ENCODE measurements at regions not wholly inside any gene's neighbourhood (a gene's known extent, or its start where the extent isn't known, plus 50 kb on each side); places are given as distances from the start of the nearest gene placed in this dataset.

DNA sequence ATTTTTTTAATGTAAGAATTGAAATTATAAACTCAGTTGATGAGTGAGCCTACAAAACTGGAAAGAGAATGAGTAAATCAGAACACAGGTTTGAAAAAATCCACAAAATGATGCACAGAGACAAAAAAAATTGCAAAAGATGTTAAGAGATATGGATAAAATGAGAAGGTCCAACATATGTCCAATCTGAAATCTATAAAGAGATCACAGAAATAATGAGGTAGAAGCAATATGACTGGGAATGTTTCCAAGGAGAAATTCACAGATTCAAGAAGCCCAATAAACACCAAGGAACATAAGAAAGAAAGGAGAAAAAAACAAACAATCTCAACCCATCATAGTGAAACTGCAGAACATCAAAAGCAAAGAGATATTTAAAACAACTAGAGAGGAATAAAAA is 288.4 kb upstream of the SLC30A5 start:
- Histone ChIP-seq H3K4me1 (ENCODE audit: insufficient read depth, low read length) (no peaks in the 10 kb centered on the region), H3K27me3 (ENCODE audit: control insufficient read depth in 1 of 2, insufficient read depth in 2 of 2, low read length in 2 of 2) (no peaks in the 10 kb centered on the region), H3K27ac (ENCODE audit: low read depth, low read length) (no peak overlapping the region), H3K9ac (ENCODE audit: low read length) (no peak overlapping the region), H3K36me3 (ENCODE audit: insufficient read depth, low read length) (no peaks in the 10 kb centered on the region), H3K4me3 (ENCODE audit: low read depth in 1 of 2, low read length in 2 of 2) (no peak overlapping the region), H3K9me3 (ENCODE audit: low read length) (no peaks in the 10 kb centered on the region)

DNA sequence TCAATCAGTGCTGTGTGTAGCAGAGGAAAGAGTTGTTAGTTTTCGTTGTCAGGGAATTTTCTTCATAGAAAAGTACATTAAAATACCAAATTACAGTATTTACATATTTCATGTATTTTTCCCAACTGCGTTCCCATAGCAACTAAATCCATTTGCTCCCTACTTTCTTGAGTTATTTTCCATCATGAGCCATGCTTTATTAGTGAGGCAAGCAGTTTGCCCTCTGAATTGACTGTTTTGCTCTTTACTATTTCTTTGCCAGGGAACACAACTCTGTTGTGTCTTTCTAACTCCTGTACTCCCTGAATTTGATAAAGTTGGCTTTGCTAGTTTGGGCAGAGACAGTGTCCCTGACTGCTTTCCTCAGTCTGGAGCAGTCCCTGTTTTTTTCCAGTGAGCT is 276.2 kb upstream of the SLC30A5 start:
- Histone ChIP-seq H3K27me3 (ENCODE audit: control insufficient read depth in 1 of 2, insufficient read depth in 2 of 2, low read length in 2 of 2) (no peaks in the 10 kb centered on the region), H3K4me3 (ENCODE audit: low read depth in 1 of 2, low read length in 2 of 2) (no peak overlapping the region), H3K9me3 (ENCODE audit: low read length) (no peaks in the 10 kb centered on the region), H3K36me3 (ENCODE audit: insufficient read depth, low read length) (no peaks in the 10 kb centered on the region), H3K4me1 (ENCODE audit: insufficient read depth, low read length) (no peaks in the 10 kb centered on the region), H3K27ac (ENCODE audit: low read depth, low read length) (no peak overlapping the region), H3K9ac (ENCODE audit: low read length) (no peak overlapping the region)

DNA sequence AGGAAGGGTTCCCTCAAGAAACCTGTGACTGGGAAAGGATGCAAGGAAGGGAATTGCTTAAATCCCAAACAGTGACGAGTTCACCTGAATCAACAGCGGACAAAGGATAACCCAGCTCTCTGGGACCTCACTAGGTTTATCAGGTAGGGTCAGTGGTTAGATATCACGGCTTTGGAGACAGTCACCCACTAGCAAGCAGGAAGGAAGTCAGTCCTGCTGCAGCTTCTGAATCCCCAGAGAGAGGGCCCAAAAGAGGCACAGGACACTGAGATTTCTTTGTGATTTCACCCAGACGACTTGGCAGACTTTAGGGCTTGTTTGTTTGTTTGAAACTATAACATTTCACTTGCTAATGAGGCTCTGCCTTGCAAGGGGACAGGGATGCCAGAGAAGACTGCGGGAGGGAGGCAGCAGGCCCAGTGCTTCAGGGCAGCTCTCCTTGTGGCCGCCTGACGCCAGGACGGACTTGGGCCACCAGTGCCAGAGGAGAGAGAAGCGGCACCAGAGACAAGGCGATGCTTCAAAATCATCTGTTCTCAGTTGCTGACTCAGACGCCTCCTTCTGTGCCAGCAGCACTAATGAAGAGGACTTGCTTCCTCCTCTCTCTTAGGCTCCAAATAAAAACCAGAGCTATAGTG is 275.6 kb upstream of the SLC30A5 start:
- Histone ChIP-seq H3K4me1 (ENCODE audit: insufficient read depth, low read length) (no peaks in the 10 kb centered on the region), H3K9ac (ENCODE audit: low read length) (no peak overlapping the region), H3K4me3 (ENCODE audit: low read depth in 1 of 2, low read length in 2 of 2) (no peak overlapping the region), H3K27ac (ENCODE audit: low read depth, low read length) (no peak overlapping the region), H3K27me3 (ENCODE audit: control insufficient read depth in 1 of 2, insufficient read depth in 2 of 2, low read length in 2 of 2) (no peaks in the 10 kb centered on the region), H3K9me3 (ENCODE audit: low read length) (no peaks in the 10 kb centered on the region), H3K36me3 (ENCODE audit: insufficient read depth, low read length) (no peaks in the 10 kb centered on the region)

DNA sequence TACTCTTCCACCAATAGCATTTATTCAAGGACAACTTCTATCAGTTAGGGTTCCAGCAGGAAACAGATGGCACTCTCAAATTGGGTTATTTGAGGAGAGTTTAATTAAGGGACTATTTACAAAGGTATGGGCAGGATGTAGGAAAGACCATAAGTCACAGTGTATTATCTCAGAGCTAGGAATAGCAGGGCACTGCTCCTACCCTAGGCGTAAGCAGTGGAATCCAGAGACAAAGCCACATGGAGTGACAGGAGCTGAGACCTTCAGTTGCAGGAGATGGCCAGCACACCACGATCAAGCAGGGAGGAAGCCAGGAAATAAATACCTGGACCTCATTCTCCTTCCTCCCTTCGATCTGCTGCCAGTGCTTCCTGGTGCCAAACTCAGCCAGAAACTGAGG is 274.9 kb upstream of the SLC30A5 start:
- no peak overlapping the region for H3K9ac ChIP-seq (ENCODE audit: low read length)
- H3K4me3 ChIP-seq (ENCODE audit: low read depth in 1 of 2, low read length in 2 of 2): no peak overlapping the region
- H3K4me1 ChIP-seq (ENCODE audit: insufficient read depth, low read length): no peaks in the 10 kb centered on the region
- H3K9me3 ChIP-seq (ENCODE audit: low read length): no peaks in the 10 kb centered on the region
- no peak overlapping the region for H3K27ac ChIP-seq (ENCODE audit: low read depth, low read length)
- H3K36me3 ChIP-seq (ENCODE audit: insufficient read depth, low read length): no peaks in the 10 kb centered on the region
- no peaks in the 10 kb centered on the region for H3K27me3 ChIP-seq (ENCODE audit: control insufficient read depth in 1 of 2, insufficient read depth in 2 of 2, low read length in 2 of 2)

DNA sequence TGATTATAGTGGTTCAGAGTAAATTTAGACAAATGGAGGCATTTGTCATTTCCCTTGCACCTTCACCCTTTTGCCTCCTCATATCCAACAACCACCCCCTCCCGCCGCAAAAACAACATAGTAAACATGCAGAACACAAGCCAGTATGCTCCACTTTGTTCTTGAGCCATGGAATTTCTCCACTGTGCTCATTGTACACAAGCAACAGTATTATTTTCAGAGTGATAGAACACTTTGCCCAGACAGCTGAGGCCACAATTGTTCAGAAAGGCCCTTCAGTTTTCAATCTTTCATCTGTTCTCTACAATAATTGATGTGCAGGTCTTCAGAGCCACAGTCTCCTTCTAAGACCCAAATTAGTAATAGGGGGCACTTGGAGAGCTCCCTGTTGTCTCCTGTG is 272.8 kb upstream of the SLC30A5 start:
- Histone ChIP-seq H3K27ac (ENCODE audit: low read depth, low read length) (no peak overlapping the region), H3K9me3 (ENCODE audit: low read length) (no peaks in the 10 kb centered on the region), H3K27me3 (ENCODE audit: control insufficient read depth in 1 of 2, insufficient read depth in 2 of 2, low read length in 2 of 2) (no peaks in the 10 kb centered on the region), H3K4me1 (ENCODE audit: insufficient read depth, low read length) (no peaks in the 10 kb centered on the region), H3K9ac (ENCODE audit: low read length) (no peak overlapping the region), H3K4me3 (ENCODE audit: low read depth in 1 of 2, low read length in 2 of 2) (no peak overlapping the region), H3K36me3 (ENCODE audit: insufficient read depth, low read length) (no peaks in the 10 kb centered on the region)

DNA sequence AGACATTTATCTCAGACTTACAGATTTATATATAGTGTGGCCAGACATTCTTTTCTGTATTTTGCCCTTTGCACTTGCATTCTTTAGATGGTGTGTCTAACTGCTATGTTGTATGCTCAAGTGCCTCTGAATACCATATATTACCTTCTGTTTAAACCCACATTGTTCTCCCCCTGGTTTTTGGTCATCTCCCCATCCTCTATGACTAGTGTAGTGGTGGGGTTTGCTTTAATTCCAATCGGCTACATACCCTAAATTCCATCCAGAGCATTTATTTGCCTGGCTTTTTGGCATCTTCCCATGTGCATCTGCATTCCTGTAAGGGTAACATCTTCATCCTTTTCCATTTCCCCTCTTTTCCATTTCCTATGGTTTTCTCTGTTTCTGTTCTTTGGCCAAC is 271.0 kb upstream of the SLC30A5 start:
- no peaks in the 10 kb centered on the region for H3K4me1 ChIP-seq (ENCODE audit: insufficient read depth, low read length)

DNA sequence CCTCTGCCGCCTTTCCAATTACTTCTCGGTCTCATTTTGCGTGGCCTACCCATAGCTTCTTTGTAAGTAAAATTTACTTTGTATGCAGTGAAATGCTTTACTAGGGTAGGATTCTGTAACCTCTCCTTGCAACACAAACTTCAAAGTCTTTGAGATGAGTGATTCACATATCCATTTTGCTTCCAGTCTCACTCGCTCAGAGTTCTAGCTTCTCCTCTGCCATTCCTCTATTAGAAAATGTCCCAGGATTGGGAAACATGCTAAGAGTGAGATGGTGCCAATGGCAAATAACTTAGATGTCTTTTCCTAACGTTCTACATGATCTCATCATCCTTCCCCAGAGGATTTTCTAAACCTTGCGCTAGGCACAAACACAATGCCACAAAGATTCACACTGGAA is 270.5 kb upstream of the SLC30A5 start:
- Histone ChIP-seq H3K27me3 (ENCODE audit: control insufficient read depth in 1 of 2, insufficient read depth in 2 of 2, low read length in 2 of 2) (no peaks in the 10 kb centered on the region), H3K9me3 (ENCODE audit: low read length) (no peaks in the 10 kb centered on the region), H3K27ac (ENCODE audit: low read depth, low read length) (no peak overlapping the region), H3K36me3 (ENCODE audit: insufficient read depth, low read length) (no peaks in the 10 kb centered on the region), H3K4me3 (ENCODE audit: low read depth in 1 of 2, low read length in 2 of 2) (no peak overlapping the region), H3K9ac (ENCODE audit: low read length) (no peak overlapping the region), H3K4me1 (ENCODE audit: insufficient read depth, low read length) (no peaks in the 10 kb centered on the region)

More for the DNA sequence above, 271.0 kb upstream of the SLC30A5 start:
- Histone ChIP-seq H3K9me3 (ENCODE audit: low read length) (no peaks in the 10 kb centered on the region), H3K36me3 (ENCODE audit: insufficient read depth, low read length) (no peaks in the 10 kb centered on the region), H3K27ac (ENCODE audit: low read depth, low read length) (no peak overlapping the region), H3K27me3 (ENCODE audit: control insufficient read depth in 1 of 2, insufficient read depth in 2 of 2, low read length in 2 of 2) (no peaks in the 10 kb centered on the region), H3K9ac (ENCODE audit: low read length) (no peak overlapping the region), H3K4me3 (ENCODE audit: low read depth in 1 of 2, low read length in 2 of 2) (no peak overlapping the region)

DNA sequence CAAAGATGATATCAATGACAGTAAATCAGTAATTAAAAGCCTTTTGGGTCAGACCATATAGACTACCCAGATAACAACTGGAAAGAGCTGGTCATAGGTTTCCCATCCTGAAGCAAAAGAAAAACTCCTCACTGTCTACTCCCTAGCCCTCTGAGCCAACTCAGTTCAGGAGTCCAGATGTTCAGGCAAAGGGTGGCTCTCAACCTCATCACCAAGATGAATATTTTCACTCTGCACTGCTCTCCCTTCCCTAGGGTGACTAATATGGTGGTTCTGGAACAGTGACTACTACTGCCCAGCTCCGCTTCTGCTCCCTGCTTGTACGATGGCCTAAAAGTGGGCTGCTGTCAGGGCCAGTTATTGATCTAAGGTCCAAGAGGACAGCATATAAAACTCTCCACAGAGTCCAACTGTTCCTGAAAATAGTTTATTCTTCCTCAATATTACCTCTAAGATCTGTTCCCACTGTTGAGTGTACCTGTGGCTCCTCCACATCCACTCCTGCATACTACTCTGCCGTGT is 263.4 kb upstream of the SLC30A5 start:
- H3K4me3 ChIP-seq (ENCODE audit: low read depth in 1 of 2, low read length in 2 of 2): no peak overlapping the region
- no peaks in the 10 kb centered on the region for H3K27me3 ChIP-seq (ENCODE audit: control insufficient read depth in 1 of 2, insufficient read depth in 2 of 2, low read length in 2 of 2)
- no peak overlapping the region for H3K27ac ChIP-seq (ENCODE audit: low read depth, low read length)
- no peak overlapping the region for H3K9ac ChIP-seq (ENCODE audit: low read length)
- no peaks in the 10 kb centered on the region for H3K4me1 ChIP-seq (ENCODE audit: insufficient read depth, low read length)
- no peaks in the 10 kb centered on the region for H3K9me3 ChIP-seq (ENCODE audit: low read length)
- H3K36me3 ChIP-seq (ENCODE audit: insufficient read depth, low read length): no peaks in the 10 kb centered on the region

DNA sequence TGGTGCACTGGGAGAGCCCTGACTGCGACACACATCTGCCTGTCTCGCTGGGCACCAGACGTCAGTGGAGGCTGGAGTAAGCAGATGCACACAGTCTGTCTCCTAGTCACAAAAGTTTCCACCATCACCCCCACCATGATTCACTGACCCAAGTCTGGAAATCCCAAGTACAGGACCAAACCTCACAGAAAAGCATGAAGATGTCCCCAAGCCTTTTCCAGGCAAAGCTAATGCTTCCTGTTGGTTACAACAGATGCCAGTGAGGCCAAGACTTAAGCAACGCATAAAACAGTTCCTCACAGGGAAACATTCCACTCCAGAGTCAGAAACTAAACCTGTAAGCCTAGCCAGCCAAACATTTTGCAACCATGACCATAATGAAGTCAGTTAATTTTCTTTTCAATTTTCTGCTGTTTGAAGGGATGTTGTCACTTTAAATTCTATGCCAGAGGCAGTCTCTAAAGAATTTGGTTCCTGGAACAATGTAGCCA is 259.3 kb upstream of the SLC30A5 start:
- H3K9ac ChIP-seq (ENCODE audit: low read length): no peak overlapping the region
- H3K36me3 ChIP-seq (ENCODE audit: insufficient read depth, low read length): no peaks in the 10 kb centered on the region
- no peaks in the 10 kb centered on the region for H3K4me1 ChIP-seq (ENCODE audit: insufficient read depth, low read length)
- no peak overlapping the region for H3K27ac ChIP-seq (ENCODE audit: low read depth, low read length)
- no peak overlapping the region for H3K4me3 ChIP-seq (ENCODE audit: low read depth in 1 of 2, low read length in 2 of 2)
- H3K9me3 ChIP-seq (ENCODE audit: low read length): no peaks in the 10 kb centered on the region
- H3K27me3 ChIP-seq (ENCODE audit: control insufficient read depth in 1 of 2, insufficient read depth in 2 of 2, low read length in 2 of 2): no peaks in the 10 kb centered on the region

DNA sequence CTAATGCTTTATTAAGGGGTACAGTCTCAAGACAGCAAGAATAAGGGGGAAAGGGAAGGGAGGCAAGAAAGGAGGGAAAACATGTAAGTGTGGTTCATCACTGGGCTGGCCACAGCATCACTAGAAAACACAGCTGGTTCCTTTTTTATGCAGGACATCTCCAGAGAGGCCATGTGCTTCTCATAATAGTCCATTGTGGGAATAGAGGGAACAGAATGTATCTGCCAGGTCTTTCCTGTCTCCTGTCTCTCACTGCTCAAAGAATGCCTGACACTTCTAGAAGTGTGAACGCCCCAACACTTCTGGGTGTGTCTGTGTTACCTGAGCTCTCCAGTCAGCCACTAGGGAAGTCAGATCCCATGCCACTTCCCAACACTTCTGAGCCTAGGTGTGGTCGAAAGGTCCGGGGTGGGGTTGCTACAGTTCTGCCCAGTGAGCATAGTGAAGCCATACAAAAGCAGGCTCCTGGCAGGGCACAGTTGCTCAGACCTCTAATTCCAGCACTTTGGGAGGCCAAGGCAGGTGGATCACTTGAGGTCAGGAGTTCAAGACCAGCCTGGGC is 255.6 kb upstream of the SLC30A5 start:
- Histone ChIP-seq H3K27me3 (ENCODE audit: control insufficient read depth in 1 of 2, insufficient read depth in 2 of 2, low read length in 2 of 2) (no peaks in the 10 kb centered on the region), H3K27ac (ENCODE audit: low read depth, low read length) (no peak overlapping the region), H3K9me3 (ENCODE audit: low read length) (no peaks in the 10 kb centered on the region), H3K4me3 (ENCODE audit: low read depth in 1 of 2, low read length in 2 of 2) (no peak overlapping the region), H3K4me1 (ENCODE audit: insufficient read depth, low read length) (no peaks in the 10 kb centered on the region), H3K9ac (ENCODE audit: low read length) (no peak overlapping the region), H3K36me3 (ENCODE audit: insufficient read depth, low read length) (no peaks in the 10 kb centered on the region)

DNA sequence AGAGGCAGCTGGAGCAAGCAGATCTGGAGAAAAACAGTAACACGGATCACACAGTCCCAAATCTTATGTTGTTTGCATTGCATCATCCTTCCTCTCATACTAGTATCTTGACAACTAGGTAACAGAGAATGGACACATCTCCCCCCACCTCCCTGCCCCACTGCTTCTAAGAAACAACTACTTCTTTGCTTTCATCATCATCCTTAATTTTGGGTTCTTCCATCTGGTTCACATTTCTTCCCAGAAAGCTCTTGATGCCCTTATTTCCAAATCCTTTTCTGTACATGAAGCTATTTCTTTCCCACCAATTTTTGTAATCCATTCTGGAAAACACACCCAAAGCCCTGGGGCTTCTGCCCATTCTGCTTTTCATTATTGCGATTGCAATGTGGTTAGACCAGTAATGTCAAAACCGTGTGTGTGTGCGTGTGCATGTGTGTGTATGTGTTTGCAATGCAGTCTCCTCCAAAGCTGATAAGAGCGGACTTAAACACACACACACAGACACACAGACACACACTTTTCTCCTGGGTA is 254.7 kb upstream of the SLC30A5 start:
- no peaks in the 10 kb centered on the region for H3K27me3 ChIP-seq (ENCODE audit: control insufficient read depth in 1 of 2, insufficient read depth in 2 of 2, low read length in 2 of 2)
- no peaks in the 10 kb centered on the region for H3K36me3 ChIP-seq (ENCODE audit: insufficient read depth, low read length)
- peaks cover under 1% of the 10 kb centered on the region for H3K4me1 ChIP-seq (ENCODE audit: insufficient read depth, low read length)
- no peak overlapping the region for H3K4me3 ChIP-seq (ENCODE audit: low read depth in 1 of 2, low read length in 2 of 2)
- H3K27ac ChIP-seq (ENCODE audit: low read depth, low read length): no peak overlapping the region
- H3K9ac ChIP-seq (ENCODE audit: low read length): no peak overlapping the region
- no peaks in the 10 kb centered on the region for H3K9me3 ChIP-seq (ENCODE audit: low read length)
